OCI-LY3 (cell line): ENCODE measurements at regions not wholly inside any gene's neighbourhood (a gene's known extent, or its start where the extent isn't known, plus 50 kb on each side); places are given as distances from the start of the nearest gene placed in this dataset.

Source experiments
- H2AFZ ChIP-seq: fragments of 200-600, 300-600 bp; shearing (Covaris generic); 2 replicates; pipeline ENCODE4 v1.6.0; 2014; ENCODE audit warnings: antibody characterized with exemption, low read depth, low read length
- H3K27ac ChIP-seq: fragments of 200-600, 300-600 bp; sonication (generic); 2 replicates; pipeline ENCODE4 v1.5.1; 2014; ENCODE audit warnings: mild to moderate bottlenecking, low read length, moderate library complexity, mixed read lengths
- H3K27me3 ChIP-seq: fragments of 200-600, 300-600 bp; sonication (generic); 2 replicates; pipeline ENCODE4 v1.6.1; 2014; ENCODE audit warnings: low read depth, low read length, mixed read lengths
- H3K36me3 ChIP-seq: fragments of 200-600, 300-600 bp; sonication (generic); replicated peaks from 2 replicates; pipeline ENCODE3; 2014; ENCODE audit warnings: low read depth, low read length, mixed read lengths
- H3K4me1 ChIP-seq: fragments of 300-600, 200-600 bp; sonication (generic); 2 replicates; pipeline ENCODE4 v1.6.1; 2014; ENCODE audit warnings: low read length, mixed read lengths
- H3K4me2 ChIP-seq: fragments of 200-600, 300-600 bp; sonication (generic); 2 replicates; pipeline ENCODE4 v1.6.1; 2014; ENCODE audit warnings: low read length, mixed read lengths
- H3K4me3 ChIP-seq: fragments of 300-600, 200-600 bp; sonication (generic); 2 replicates; pipeline ENCODE4 v1.5.1; 2014; ENCODE audit warnings: antibody characterized with exemption, mild to moderate bottlenecking, low read length, moderate library complexity
- H3K79me2 ChIP-seq: fragments of 300-600, 200-600 bp; shearing (Covaris generic); 2 replicates; pipeline ENCODE4 v1.6.1; 2014; ENCODE audit warnings: mild to moderate bottlenecking, low read length, mixed read lengths
- H3K9ac ChIP-seq: fragments of 300-600, 200-600 bp; shearing (Covaris generic); 2 replicates; pipeline ENCODE4 v1.6.0; 2014; ENCODE audit warnings: mild to moderate bottlenecking, low read length, moderate library complexity
- H3K9me3 ChIP-seq: fragments of 200-600, 300-600 bp; shearing (Covaris generic); 2 replicates; pipeline ENCODE4 v1.6.1; 2014; ENCODE audit warnings: low read length, mixed read lengths; ENCODE audit not compliant: insufficient read depth
- H4K20me1 ChIP-seq: fragments of 200-600, 300-600 bp; sonication (generic); 2 replicates; pipeline ENCODE4 v1.6.1; 2016; ENCODE audit warnings: low read length, mixed read lengths; ENCODE audit not compliant: insufficient read depth
- CTCF ChIP-seq: fragments of 200-600, 300-600 bp; sonication (generic); IDR thresholded peaks from 2 replicates; pipeline ENCODE4 v1.5.1; 2014; ENCODE audit warnings: antibody characterized with exemption, low read length, low read depth
- EZH2phosphoT487 ChIP-seq: fragments of 200-600 bp; shearing (Covaris generic); IDR thresholded peaks from 2 replicates; pipeline ENCODE4 v1.6.1; 2018; ENCODE audit warnings: antibody characterized with exemption, mixed run types, low read depth

GRCh38 chr17:71494062-71494855 is 626.6 kb upstream of the SOX9 start:
- Histone ChIP-seq H3K27ac (no peak overlapping the region), H3K27me3 (no peaks in the 10 kb centered on the region), H3K9me3 (no peaks in the 10 kb centered on the region), H2AFZ (no peak overlapping the region), H3K79me2 (no peaks in the 10 kb centered on the region), H4K20me1 (no peaks in the 10 kb centered on the region), H3K4me2 (no peak overlapping the region), H3K4me3 (no peak overlapping the region), H3K4me1 (no peaks in the 10 kb centered on the region), H3K9ac (no peak overlapping the region), H3K36me3 (no peaks in the 10 kb centered on the region)
- TF ChIP-seq CTCF (no peak), EZH2phosphoT487 (no peak)

- H2AFZ ChIP-seq, result no peak overlapping the region
- H3K4me2 ChIP-seq, result no peak overlapping the region
- no peaks in the 10 kb centered on the region for H3K4me1 ChIP-seq
- H3K9me3 ChIP-seq, result no peaks in the 10 kb centered on the region
- TF ChIP-seq EZH2phosphoT487 (no peak), CTCF (no peak)
- H3K36me3 ChIP-seq, result no peaks in the 10 kb centered on the region
- no peaks in the 10 kb centered on the region for H4K20me1 ChIP-seq
- H3K4me3 ChIP-seq, result no peak overlapping the region
- H3K79me2 ChIP-seq, result no peaks in the 10 kb centered on the region
- H3K27ac ChIP-seq, result no peak overlapping the region
- no peaks in the 10 kb centered on the region for H3K27me3 ChIP-seq
- no peak overlapping the region for H3K9ac ChIP-seq
These were observed 625.4 kb upstream of the SOX9 start for GRCh38 chr17:71495420-71495819.

GRCh38 chr17:71496552-71496951 is 624.3 kb upstream of the SOX9 start:
- H3K36me3 ChIP-seq, result no peaks in the 10 kb centered on the region
- H3K9me3 ChIP-seq, result no peaks in the 10 kb centered on the region
- no peak overlapping the region for H3K27ac ChIP-seq
- no peaks in the 10 kb centered on the region for H3K79me2 ChIP-seq
- TF ChIP-seq EZH2phosphoT487 (no peak), CTCF (no peak)
- H3K4me2 ChIP-seq, result no peak overlapping the region
- no peak overlapping the region for H2AFZ ChIP-seq
- H3K4me3 ChIP-seq, result no peak overlapping the region
- H3K27me3 ChIP-seq, result no peaks in the 10 kb centered on the region
- no peaks in the 10 kb centered on the region for H3K4me1 ChIP-seq
- no peaks in the 10 kb centered on the region for H4K20me1 ChIP-seq
- H3K9ac ChIP-seq, result no peak overlapping the region

GRCh38 chr17:71500761-71501555 is 619.9 kb upstream of the SOX9 start:
- Histone ChIP-seq H3K36me3 (no peaks in the 10 kb centered on the region), H3K9me3 (no peaks in the 10 kb centered on the region), H2AFZ (no peak overlapping the region), H3K4me2 (no peak overlapping the region), H3K79me2 (no peaks in the 10 kb centered on the region), H3K9ac (no peak overlapping the region), H3K4me1 (no peaks in the 10 kb centered on the region), H3K27me3 (no peaks in the 10 kb centered on the region), H4K20me1 (no peaks in the 10 kb centered on the region), H3K27ac (no peak overlapping the region), H3K4me3 (no peak overlapping the region)
- TF ChIP-seq EZH2phosphoT487 (no peak), CTCF (no peak)
